ENCODE measurements at regions not wholly inside any gene's neighbourhood (a gene's known extent, or its start where the extent isn't known, plus 50 kb on each side); places are given as distances from the start of the nearest gene placed in this dataset.

- H3K36me3 Mint-ChIP-seq = no peaks in the 10 kb centered on the region
- Histone ChIP-seq H3K9ac (ENCODE audit: insufficient read depth, low read length, poor library complexity, severe bottlenecking) (no peak overlapping the region), H3K27me3 (ENCODE audit: control insufficient read depth in 2 of 2, insufficient read depth in 2 of 2, low read length in 2 of 2) (no peaks in the 10 kb centered on the region), H3K4me2 (replicated peaks; ENCODE audit: extremely low read depth, low read length, poor library complexity, severe bottlenecking) (no peak overlapping the region), H3K4me3 (replicated peaks in 1 of 3; ENCODE audit: low read depth in 2 of 3, low read length in 3 of 3) (no peak overlapping the region), H3K36me3 (replicated peaks in 1 of 2; ENCODE audit: control insufficient read depth in 1 of 2, insufficient read depth in 2 of 2, low read length in 2 of 2) (no peaks in the 10 kb centered on the region), H2AFZ (ENCODE audit: insufficient read depth, low read depth, low read length, poor library complexity, severe bottlenecking) (no peak overlapping the region), H3K27ac (ENCODE audit: low read depth in 1 of 2, low read length in 2 of 2) (no peak overlapping the region), H4K20me1 (ENCODE audit: insufficient read depth, low read length) (no peaks in the 10 kb centered on the region), H3K4me1 (ENCODE audit: control insufficient read depth in 1 of 2, insufficient read depth in 2 of 2, low read length in 2 of 2) (no peaks in the 10 kb centered on the region), H3K79me2 (ENCODE audit: insufficient read depth, low read length) (no peaks in the 10 kb centered on the region), H3K9me3 (replicated peaks in 1 of 2; ENCODE audit: control insufficient read depth in 1 of 2, insufficient read depth in 1 of 2, low read length in 2 of 2) (peaks cover 0 to 6% of the 10 kb centered on the region in 2 donors)
- no peaks in the 10 kb centered on the region for H3K4me1 Mint-ChIP-seq
- H3K4me3 Mint-ChIP-seq = no peak overlapping the region
- peaks cover 0 to 3% (median under 1%) of the 10 kb centered on the region in 3 donors for H3K27me3 Mint-ChIP-seq (ENCODE audit: low read depth in 3 of 3)
- TF ChIP-seq, protein P1, sequence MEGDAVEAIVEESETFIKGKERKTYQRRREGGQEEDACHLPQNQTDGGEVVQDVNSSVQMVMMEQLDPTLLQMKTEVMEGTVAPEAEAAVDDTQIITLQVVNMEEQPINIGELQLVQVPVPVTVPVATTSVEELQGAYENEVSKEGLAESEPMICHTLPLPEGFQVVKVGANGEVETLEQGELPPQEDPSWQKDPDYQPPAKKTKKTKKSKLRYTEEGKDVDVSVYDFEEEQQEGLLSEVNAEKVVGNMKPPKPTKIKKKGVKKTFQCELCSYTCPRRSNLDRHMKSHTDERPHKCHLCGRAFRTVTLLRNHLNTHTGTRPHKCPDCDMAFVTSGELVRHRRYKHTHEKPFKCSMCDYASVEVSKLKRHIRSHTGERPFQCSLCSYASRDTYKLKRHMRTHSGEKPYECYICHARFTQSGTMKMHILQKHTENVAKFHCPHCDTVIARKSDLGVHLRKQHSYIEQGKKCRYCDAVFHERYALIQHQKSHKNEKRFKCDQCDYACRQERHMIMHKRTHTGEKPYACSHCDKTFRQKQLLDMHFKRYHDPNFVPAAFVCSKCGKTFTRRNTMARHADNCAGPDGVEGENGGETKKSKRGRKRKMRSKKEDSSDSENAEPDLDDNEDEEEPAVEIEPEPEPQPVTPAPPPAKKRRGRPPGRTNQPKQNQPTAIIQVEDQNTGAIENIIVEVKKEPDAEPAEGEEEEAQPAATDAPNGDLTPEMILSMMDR (IDR thresholded peaks at IDR 0.05) = no peak
- H3K27ac Mint-ChIP-seq = no peak overlapping the region
- H3K9me3 Mint-ChIP-seq = peaks cover 0 to 13% (median 5%) of the 10 kb centered on the region in 7 donors
- no peak for DNase-seq
- intact Hi-C loops (cut with micrococcal nuclease) = no loop called here
Measured at GRCh38 chr21:15601390-15601789, 128.4 kb upstream of the USP25 start.

- Histone ChIP-seq H4K20me1 (ENCODE audit: insufficient read depth, low read length) (no peaks in the 10 kb centered on the region), H3K27ac (ENCODE audit: low read depth in 1 of 2, low read length in 2 of 2) (no peak overlapping the region), H3K4me2 (replicated peaks; ENCODE audit: extremely low read depth, low read length, poor library complexity, severe bottlenecking) (no peak overlapping the region), H3K79me2 (ENCODE audit: insufficient read depth, low read length) (no peaks in the 10 kb centered on the region), H3K27me3 (ENCODE audit: control insufficient read depth in 2 of 2, insufficient read depth in 2 of 2, low read length in 2 of 2) (no peaks in the 10 kb centered on the region), H2AFZ (ENCODE audit: insufficient read depth, low read depth, low read length, poor library complexity, severe bottlenecking) (no peak overlapping the region), H3K36me3 (replicated peaks in 1 of 2; ENCODE audit: control insufficient read depth in 1 of 2, insufficient read depth in 2 of 2, low read length in 2 of 2) (no peaks in the 10 kb centered on the region), H3K4me1 (ENCODE audit: control insufficient read depth in 1 of 2, insufficient read depth in 2 of 2, low read length in 2 of 2) (no peaks in the 10 kb centered on the region), H3K9ac (ENCODE audit: insufficient read depth, low read length, poor library complexity, severe bottlenecking) (no peak overlapping the region), H3K9me3 (replicated peaks in 1 of 2; ENCODE audit: control insufficient read depth in 1 of 2, insufficient read depth in 1 of 2, low read length in 2 of 2) (no peaks in the 10 kb centered on the region), H3K4me3 (replicated peaks in 1 of 3; ENCODE audit: low read depth in 2 of 3, low read length in 3 of 3) (no peak overlapping the region)
- H3K27ac Mint-ChIP-seq = no peak overlapping the region
- H3K4me3 Mint-ChIP-seq = no peak overlapping the region
- no peaks in the 10 kb centered on the region for H3K4me1 Mint-ChIP-seq
- intact Hi-C loops (cut with micrococcal nuclease) = no loop called here
- H3K9me3 Mint-ChIP-seq = peaks cover 0 to 3% (median 0%) of the 10 kb centered on the region in 7 donors
- TF ChIP-seq, protein P1 (IDR thresholded peaks at IDR 0.05) = no peak
- peaks cover 0 to 3% (median 1%) of the 10 kb centered on the region in 3 donors for H3K27me3 Mint-ChIP-seq (ENCODE audit: low read depth in 3 of 3)
- 100% methylated on average over 1 of the region's 2 CpGs for WGBS (ENCODE audit: insufficient coverage)
- DNase-seq = no peak
- H3K36me3 Mint-ChIP-seq = no peaks in the 10 kb centered on the region
Measured at GRCh38 chr21:15604413-15604812, 125.4 kb upstream of the USP25 start.

Data from CD14-positive monocyte (primary cell).